ENCODE measurements at regions not wholly inside any gene's neighbourhood (a gene's known extent, or its start where the extent isn't known, plus 50 kb on each side); places are given as distances from the start of the nearest gene placed in this dataset.
"Not testable (repeated sequence)": the region's sequence is repeated elsewhere in the genome, so short reads cannot be mapped to it uniquely, and the experiment has no call there.

DNA sequence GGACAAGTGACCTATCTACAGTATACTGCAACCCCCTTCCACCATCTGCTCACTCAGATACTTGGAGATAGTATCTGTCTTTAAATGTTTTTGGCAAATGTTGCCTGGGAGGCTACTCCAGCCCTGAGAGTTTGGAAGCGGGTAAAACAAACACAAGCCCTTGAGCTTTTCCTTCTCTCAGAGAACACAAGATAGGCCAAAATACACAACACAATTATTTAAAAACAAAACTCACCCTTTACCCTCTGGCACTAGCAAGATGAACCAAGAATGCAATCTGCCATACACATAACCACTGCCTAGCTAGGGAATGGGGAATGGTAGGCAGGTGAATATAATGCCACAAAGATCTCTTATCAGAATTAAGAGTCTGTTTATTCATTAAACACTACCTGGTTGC lies 324.7 kb upstream of the FAM47C start:
- no peak for DNase-seq (ENCODE audit: low read depth)

DNA sequence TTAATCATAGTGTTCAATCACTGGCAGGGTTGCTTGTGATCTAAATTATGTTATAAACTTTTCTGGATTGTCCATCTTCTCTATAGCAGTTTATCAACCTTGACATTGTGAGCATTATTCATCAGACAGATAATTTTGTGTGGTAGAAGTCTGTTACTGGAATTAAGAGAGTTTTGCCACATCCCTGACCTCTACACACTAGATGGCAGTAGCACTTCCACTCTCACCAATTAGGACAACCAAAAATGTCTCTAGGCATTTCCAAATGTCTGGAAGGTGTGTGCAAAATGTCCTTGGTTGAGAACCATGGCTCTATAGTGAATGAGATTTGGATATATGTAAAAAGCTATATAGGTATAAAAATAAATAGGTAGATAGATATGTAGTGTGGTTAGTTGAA lies 324.1 kb upstream of the FAM47C start:
- DNase-seq (ENCODE audit: low read depth) = no peak

- no peak for DNase-seq (ENCODE audit: low read depth)
These were observed 286.2 kb upstream of the FAM47C start for GRCh38 chrX:36721990-36722389.

- no peak for DNase-seq (ENCODE audit: low read depth)
These were observed 254.6 kb upstream of the FAM47C start for GRCh38 chrX:36753602-36754001.

GRCh38 chrX:36787752-36788151 lies 220.4 kb upstream of the FAM47C start:
- DNase-seq (ENCODE audit: low read depth) = no peak

GRCh38 chrX:36803151-36803550 lies 205.0 kb upstream of the FAM47C start:
- DNase-seq (ENCODE audit: low read depth) = no peak

DNA sequence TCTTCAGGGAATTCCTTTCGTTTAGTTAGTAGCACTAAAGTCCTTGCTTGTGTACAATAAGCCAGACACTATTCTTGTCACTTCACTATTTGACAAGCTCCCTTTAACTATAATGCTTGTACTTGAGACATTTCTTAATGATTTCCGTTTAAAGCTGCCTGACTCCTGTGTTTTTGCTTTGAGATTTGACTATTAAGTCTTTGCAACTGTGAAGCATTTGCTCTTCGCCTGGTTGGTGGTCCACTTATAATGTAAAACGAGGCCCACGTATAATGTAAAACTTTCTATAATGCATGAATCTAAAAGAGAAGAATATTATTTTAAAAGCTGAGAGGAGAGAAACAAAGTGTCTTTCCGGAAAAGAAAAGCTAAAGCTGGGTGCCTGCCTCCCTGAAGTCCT lies 204.1 kb upstream of the FAM47C start:
- no peak for DNase-seq (ENCODE audit: low read depth)

DNA sequence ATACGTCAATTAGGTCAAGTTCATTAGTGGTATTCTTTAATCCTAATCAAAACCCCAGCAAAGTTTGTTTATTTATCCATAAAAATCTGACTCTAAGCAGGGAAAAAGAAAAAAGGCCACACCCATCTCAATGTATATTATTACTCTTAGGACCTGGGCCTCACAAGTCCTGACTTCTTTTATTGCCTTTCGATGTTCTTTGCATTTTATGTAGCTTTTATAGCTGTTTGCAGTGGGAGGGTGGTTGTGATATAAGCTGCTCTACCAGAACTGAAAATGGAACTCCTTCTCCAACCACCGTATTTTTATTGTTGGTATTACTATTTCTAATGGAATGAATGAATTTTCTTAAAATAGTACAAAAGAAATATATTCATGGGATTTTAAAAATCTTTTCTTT lies 163.3 kb upstream of the FAM47C start:
- no peak for DNase-seq (ENCODE audit: low read depth)

GRCh38 chrX:36847496-36847895 lies 160.7 kb upstream of the FAM47C start:
- DNase-seq (ENCODE audit: low read depth) = no peak

- DNase-seq (ENCODE audit: low read depth) = no peak
These were observed 158.8 kb upstream of the FAM47C start for GRCh38 chrX:36849407-36849806.

DNA sequence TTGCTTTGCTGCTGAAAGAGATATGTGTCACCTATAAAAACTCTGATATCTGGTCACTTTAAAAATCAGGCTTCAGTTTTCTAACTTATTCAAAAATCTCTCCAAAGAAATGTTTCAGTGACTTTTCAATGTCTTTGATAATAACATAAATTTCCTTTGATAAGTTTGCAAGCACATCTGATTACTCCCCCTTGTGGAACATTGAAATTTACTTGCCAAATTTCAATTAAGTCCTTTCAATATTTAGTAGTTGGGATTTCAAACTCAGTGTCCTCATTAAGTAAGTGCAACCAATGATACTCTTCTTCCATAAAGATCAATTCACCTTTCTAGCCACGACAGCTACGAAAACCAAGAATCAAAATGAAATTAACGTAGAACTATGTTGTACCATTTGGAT lies 151.3 kb upstream of the FAM47C start:
- peak; percentile 1 for DNase-seq (ENCODE audit: low read depth)

DNA sequence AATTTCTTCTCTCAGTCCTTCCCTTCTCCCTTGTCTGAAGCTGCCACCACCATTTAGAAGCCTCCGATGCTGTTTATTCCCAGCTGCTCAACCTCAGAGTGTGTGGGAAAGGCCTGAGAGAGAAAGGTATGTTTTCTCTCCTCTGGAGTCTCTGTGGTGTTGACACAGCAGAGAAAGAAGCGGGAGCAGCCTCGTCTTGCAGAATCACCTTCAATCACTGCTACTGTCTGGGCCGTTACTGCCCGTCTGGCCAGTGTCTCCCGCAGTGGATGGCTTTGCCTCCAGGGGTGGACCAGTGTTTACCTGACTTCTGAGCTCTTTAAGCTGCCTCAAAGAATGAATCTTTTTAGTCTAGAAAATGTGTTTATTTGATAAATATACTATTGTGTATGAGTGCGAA lies 148.9 kb upstream of the FAM47C start:
- DNase-seq (ENCODE audit: low read depth) = no peak

DNA sequence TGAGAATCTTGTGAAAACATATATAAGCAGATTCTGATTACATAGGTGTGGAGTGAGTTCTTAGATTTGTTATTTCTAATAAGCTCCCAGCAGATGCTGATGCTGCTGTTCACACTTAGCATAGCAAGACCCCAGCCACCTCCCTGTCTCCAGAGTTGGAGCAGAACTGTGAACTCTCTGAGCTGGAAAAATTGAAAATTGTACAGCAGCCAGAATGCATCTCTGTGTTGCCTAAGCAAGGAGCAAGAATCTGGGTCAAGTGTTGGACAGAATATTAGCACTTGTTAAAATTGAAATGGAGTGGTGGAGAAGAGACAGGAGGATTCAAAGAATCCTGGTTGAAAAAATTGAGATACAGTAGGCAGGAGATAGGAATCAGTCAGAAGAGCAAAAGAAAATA lies 146.6 kb upstream of the FAM47C start:
- DNase-seq (ENCODE audit: low read depth) = no peak

- DNase-seq (ENCODE audit: low read depth) = peak; percentile 7
These were observed 141.0 kb upstream of the FAM47C start for GRCh38 chrX:36867143-36867542.

DNA sequence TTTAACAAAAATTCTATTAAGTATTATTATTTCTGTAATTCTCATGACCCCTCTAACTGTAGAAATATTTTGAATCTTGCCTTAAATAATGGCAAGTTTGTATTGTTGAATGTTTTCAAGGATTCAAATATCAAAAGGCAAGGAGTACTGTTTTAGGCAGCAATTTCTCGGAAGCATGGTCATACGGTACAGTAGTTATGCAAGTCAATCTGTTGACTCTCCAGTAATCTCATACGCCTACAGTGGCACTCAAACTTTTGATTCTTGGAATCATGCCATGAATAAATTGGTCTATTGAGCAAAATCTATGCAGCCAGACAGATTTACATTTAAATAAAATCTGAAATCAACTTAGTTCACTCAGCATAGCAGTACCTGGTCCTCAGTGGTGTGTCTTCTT lies 139.6 kb upstream of the FAM47C start:
- no peak for DNase-seq (ENCODE audit: low read depth)

GRCh38 chrX:36869457-36869856 lies 138.7 kb upstream of the FAM47C start:
- no peak for DNase-seq (ENCODE audit: low read depth)

DNA sequence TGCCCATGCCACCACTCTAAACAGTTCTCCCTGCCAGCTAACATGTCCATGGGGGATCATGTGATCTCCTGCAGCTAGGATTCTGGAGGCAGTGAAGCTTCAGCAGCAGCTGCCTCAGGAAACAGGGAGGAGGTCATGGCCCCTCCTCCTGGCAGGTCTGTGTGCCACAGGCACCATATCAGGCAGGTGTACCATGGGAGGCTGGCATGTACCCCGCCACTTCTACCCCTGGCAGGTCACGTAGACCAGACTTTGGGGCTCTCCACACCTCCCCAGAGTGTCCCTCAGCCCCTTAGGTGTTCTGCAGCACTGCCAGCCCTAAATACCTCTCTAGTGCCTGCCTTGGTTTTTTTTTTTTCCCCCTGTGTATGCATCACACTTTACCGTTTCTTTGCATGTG lies 110.5 kb upstream of the FAM47C start:
- DNase-seq (ENCODE audit: low read depth) = no peak

DNA sequence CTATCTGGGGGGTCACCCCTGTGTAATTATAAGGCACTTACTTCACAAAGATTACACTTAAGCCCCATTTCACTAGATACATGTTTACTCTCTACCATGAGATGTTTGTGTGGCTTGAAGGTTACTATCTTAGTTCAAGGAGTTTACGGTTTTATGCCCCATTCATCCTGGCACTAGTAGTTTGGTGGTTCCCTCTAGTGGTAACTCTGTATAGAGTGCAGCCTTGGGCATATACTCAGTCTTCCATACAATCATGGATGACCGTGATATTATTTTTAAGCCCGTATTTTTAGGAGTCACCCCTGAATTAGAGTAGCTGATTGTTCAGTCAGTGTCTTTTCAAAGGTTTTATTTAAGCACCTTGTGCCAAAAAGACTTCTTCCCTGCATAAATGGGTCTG lies 109.9 kb upstream of the FAM47C start:
- peak; percentile 6 for DNase-seq (ENCODE audit: low read depth)

GRCh38 chrX:36904561-36904960 lies 103.6 kb upstream of the FAM47C start:
- not testable (repeated sequence) for DNase-seq (ENCODE audit: low read depth)

GRCh38 chrX:36908801-36909675 lies 99.1 kb upstream of the FAM47C start:
- peak; percentile 28 for DNase-seq (ENCODE audit: low read depth)

- peak; percentile 59 for DNase-seq (ENCODE audit: low read depth)
These were observed 98.5 kb upstream of the FAM47C start for GRCh38 chrX:36909676-36910030.

GRCh38 chrX:36913551-36913950 lies 94.6 kb upstream of the FAM47C start:
- no peak for DNase-seq (ENCODE audit: low read depth)

DNA sequence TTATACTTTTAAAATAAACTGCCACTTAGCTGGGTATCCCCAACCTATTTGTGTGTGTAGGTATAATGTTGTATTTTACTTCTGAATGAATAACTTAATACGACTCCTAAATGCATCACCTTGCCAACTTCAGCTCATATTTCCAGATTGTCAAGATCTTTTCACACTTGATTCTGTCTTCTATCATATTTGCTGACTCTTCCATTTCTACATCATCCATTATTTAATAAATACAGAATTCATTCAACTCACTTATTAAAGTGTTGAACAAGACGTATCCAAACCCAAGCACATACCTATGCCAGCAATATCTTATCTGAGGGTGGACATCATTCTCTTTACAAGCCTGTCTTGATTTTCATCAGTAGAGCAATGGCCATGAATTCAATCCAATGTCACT lies 91.2 kb upstream of the FAM47C start:
- no peak for DNase-seq (ENCODE audit: low read depth)

DNA sequence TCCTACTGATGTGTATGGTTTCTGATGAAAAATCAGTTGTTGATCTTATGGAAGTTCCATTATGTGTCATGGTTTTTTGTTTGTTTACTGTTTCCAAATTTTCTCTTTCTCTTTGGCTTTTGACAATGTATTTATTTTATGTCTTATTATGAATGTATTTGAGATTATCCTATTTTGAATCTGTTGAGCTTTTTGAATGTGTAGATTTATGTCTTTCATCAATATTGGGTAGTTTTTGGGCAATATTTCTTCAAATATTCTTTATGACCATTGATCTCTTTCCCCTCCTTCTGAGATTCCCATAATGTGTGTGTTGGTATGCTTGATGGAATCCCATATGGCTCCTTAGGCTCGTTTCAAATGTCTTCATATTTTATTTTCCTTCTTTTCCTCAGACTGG lies 80.5 kb upstream of the FAM47C start:
- DNase-seq (ENCODE audit: low read depth) = no peak
